ENCODE measurements at regions not wholly inside any gene's neighbourhood (a gene's known extent, or its start where the extent isn't known, plus 50 kb on each side); places are given as distances from the start of the nearest gene placed in this dataset.

- intact Hi-C loops (cut with micrococcal nuclease), result no loop called here
These were observed 52.0 kb upstream of the GRAMD1B start for GRCh38 chr11:123378096-123378495.

- intact Hi-C loops (cut with micrococcal nuclease), result no loop called here
These were observed 52.7 kb upstream of the GRAMD1B start for GRCh38 chr11:123377355-123377754.

- intact Hi-C loops (cut with micrococcal nuclease), result no loop called here
These were observed 54.2 kb upstream of the GRAMD1B start for GRCh38 chr11:123375832-123376231.

GRCh38 chr11:123374622-123374968 lies 55.5 kb upstream of the GRAMD1B start:
- intact Hi-C loops (cut with micrococcal nuclease), result no loop called here

- intact Hi-C loops (cut with micrococcal nuclease), result no loop called here
These were observed 56.1 kb upstream of the GRAMD1B start for GRCh38 chr11:123373754-123374621.

GRCh38 chr11:123371506-123372297 lies 58.4 kb upstream of the GRAMD1B start:
- intact Hi-C loops (cut with micrococcal nuclease), result no loop called here

GRCh38 chr11:123366924-123367323 lies 63.1 kb upstream of the GRAMD1B start:
- intact Hi-C loops (cut with micrococcal nuclease), result no loop called here

GRCh38 chr11:123365955-123366354 lies 64.1 kb upstream of the GRAMD1B start:
- intact Hi-C loops (cut with micrococcal nuclease), result no loop called here

GRCh38 chr11:123364080-123364479 lies 66.0 kb upstream of the GRAMD1B start:
- intact Hi-C loops (cut with micrococcal nuclease), result no loop called here

- intact Hi-C loops (cut with micrococcal nuclease), result no loop called here
These were observed 66.5 kb upstream of the GRAMD1B start for GRCh38 chr11:123363556-123363955.

GRCh38 chr11:123362941-123363340 lies 67.1 kb upstream of the GRAMD1B start:
- intact Hi-C loops (cut with micrococcal nuclease), result no loop called here

- intact Hi-C loops (cut with micrococcal nuclease), result no loop called here
These were observed 67.9 kb upstream of the GRAMD1B start for GRCh38 chr11:123362186-123362585.

GRCh38 chr11:123361110-123361509 lies 69.0 kb upstream of the GRAMD1B start:
- intact Hi-C loops (cut with micrococcal nuclease), result no loop called here

GRCh38 chr11:123360267-123360936 lies 69.7 kb upstream of the GRAMD1B start:
- intact Hi-C loops (cut with micrococcal nuclease), result no loop called here

GRCh38 chr11:123357990-123358827 lies 71.9 kb upstream of the GRAMD1B start:
- intact Hi-C loops (cut with micrococcal nuclease), result loop anchor here (1.0 to 2.0 kb wide), 3 partner anchors 23 to 72 kb away; partner anchors contain the start of gene GRAMD1B

GRCh38 chr11:123357353-123357989 lies 72.6 kb upstream of the GRAMD1B start:
- intact Hi-C loops (cut with micrococcal nuclease), result loop anchor here (1.0 kb wide), 1 partner anchor 56 kb away; no protein-coding TSS in a partner anchor

- intact Hi-C loops (cut with micrococcal nuclease), result no loop called here
These were observed 73.5 kb upstream of the GRAMD1B start for GRCh38 chr11:123356539-123356938.

- intact Hi-C loops (cut with micrococcal nuclease), result no loop called here
These were observed 75.6 kb upstream of the GRAMD1B start for GRCh38 chr11:123354371-123354975.

- intact Hi-C loops (cut with micrococcal nuclease), result no loop called here
These were observed 78.7 kb upstream of the GRAMD1B start for GRCh38 chr11:123351375-123351774.

GRCh38 chr11:123349382-123349781 lies 80.7 kb upstream of the GRAMD1B start:
- intact Hi-C loops (cut with micrococcal nuclease), result no loop called here

Data from T-helper 2 cell treated with Interferon-gamma antibody and Interleukin-4, amounts not matched to agents 100 ng/mL and 5 ng/mL, for 36 hours (primary cell).